HEK293 (cell line): ENCODE measurements at regions not wholly inside any gene's neighbourhood (a gene's known extent, or its start where the extent isn't known, plus 50 kb on each side); places are given as distances from the start of the nearest gene placed in this dataset.
"Not testable (repeated sequence)": the region's sequence is repeated elsewhere in the genome, so short reads cannot be mapped to it uniquely, and the experiment has no call there.

Experiments
- ATF2 ChIP-seq: fragments of 450-650 bp; formaldehyde crosslinking; IDR thresholded peaks from 2 replicates; pipeline ENCODE4 v1.5.1; 2016; ENCODE audit warnings: missing biosample characterization, missing genetic modification characterization, low read depth
- CTCF ChIP-seq: fragments of 450-650 bp; formaldehyde crosslinking; IDR thresholded peaks from 2 replicates; pipeline ENCODE4 v1.5.1; 2016; ENCODE audit warnings: missing biosample characterization, missing genetic modification characterization
- EGR2 ChIP-seq: fragments of 450-650 bp; formaldehyde crosslinking; IDR thresholded peaks from 2 replicates; pipeline ENCODE4 v1.5.1; 2016; ENCODE audit warnings: low read depth, missing biosample characterization, missing genetic modification characterization
- MEIS1 ChIP-seq: sonication (generic); formaldehyde crosslinking; IDR thresholded peaks from 2 replicates; pipeline ENCODE4 v1.8.1; 2022; ENCODE audit warnings: missing genetic modification reagents, mild to moderate bottlenecking, borderline replicate concordance
- PBX3 ChIP-seq: sonication (generic); formaldehyde crosslinking; IDR thresholded peaks from 2 replicates; pipeline ENCODE4 v1.8.1; 2022; ENCODE audit warnings: mild to moderate bottlenecking, moderate library complexity, missing genetic modification reagents
- REST ChIP-seq: fragments of 450-650 bp; formaldehyde crosslinking; IDR thresholded peaks from 2 replicates; pipeline ENCODE4 v1.5.1; 2016; ENCODE audit warnings: missing biosample characterization, missing genetic modification characterization
- SP3 ChIP-seq: fragments of 450-650 bp; formaldehyde crosslinking; IDR thresholded peaks from 2 replicates; pipeline ENCODE4 v1.5.1; 2016; ENCODE audit warnings: missing biosample characterization, missing genetic modification characterization
- TRIM28 ChIP-seq: IDR thresholded peaks from 2 replicates; pipeline ENCODE4 v1.6.1; 2011; ENCODE audit warnings: low read length, control low read depth, borderline replicate concordance
- ZBTB26 ChIP-seq: fragments of 450-650 bp; formaldehyde crosslinking; optimal IDR thresholded peaks from 2 replicates; pipeline ENCODE3; 2016; ENCODE audit warnings: missing biosample characterization, mild to moderate bottlenecking, missing genetic modification characterization
- ZBTB7A ChIP-seq: fragments of 450-650 bp; formaldehyde crosslinking; IDR thresholded peaks from 2 replicates; pipeline ENCODE4 v1.5.1; 2016; ENCODE audit warnings: low read depth, missing biosample characterization, missing genetic modification characterization
- ZNF529 ChIP-seq: fragments of 450-650 bp; formaldehyde crosslinking; IDR thresholded peaks from 2 replicates; pipeline ENCODE4 v1.5.1; 2017; ENCODE audit warnings: missing genetic modification characterization, missing biosample characterization; ENCODE audit not compliant: insufficient replicate concordance
- ZNF621 ChIP-seq: fragments of 450-650 bp; formaldehyde crosslinking; IDR thresholded peaks from 2 replicates; pipeline ENCODE4 v1.5.1; 2017; ENCODE audit warnings: missing biosample characterization, missing genetic modification characterization
- ZNF704 ChIP-seq: fragments of 450-650 bp; formaldehyde crosslinking; IDR thresholded peaks from 2 replicates; pipeline ENCODE4 v1.5.1; 2016; ENCODE audit warnings: missing biosample characterization, missing genetic modification characterization
- ZSCAN18 ChIP-seq: fragments of 450-650 bp; formaldehyde crosslinking; IDR thresholded peaks from 2 replicates; pipeline ENCODE4 v1.5.1; 2016; ENCODE audit warnings: missing biosample characterization, missing genetic modification characterization

- not testable (repeated sequence) for TF ChIP-seq MEIS1 (CRISPR knock-in tag); ATF2; ZNF704 (tag by site-specific recombination); CTCF (tag by site-specific recombination); ZBTB7A; PBX3 (CRISPR knock-in tag); ZNF529; ZSCAN18 (tag by site-specific recombination); TRIM28; ZBTB26 (tag by site-specific recombination); REST; EGR2; SP3 (tag by site-specific recombination); ZNF621 (tag by site-specific recombination)
Measured at GRCh38 chr12:108420421-108420820, 81.3 kb upstream of the CMKLR1 start.
